ENCODE measurements at regions not wholly inside any gene's neighbourhood (a gene's known extent, or its start where the extent isn't known, plus 50 kb on each side); places are given as distances from the start of the nearest gene placed in this dataset.

GRCh38 chr7:3103614-3104398 lies 60.1 kb upstream of the CARD11 start:
- Histone ChIP-seq H3K27ac (no peak overlapping the region), H2AFZ (no peak overlapping the region), H3K4me3 (no peak overlapping the region), H4K20me1 (ENCODE audit: insufficient read depth, poor library complexity, severe bottlenecking) (no peaks in the 10 kb centered on the region), H3K36me3 (replicated peaks; ENCODE audit: insufficient read depth, low read depth) (no peaks in the 10 kb centered on the region), H3K79me2 (no peaks in the 10 kb centered on the region), H3K4me2 (no peak overlapping the region), H3K9me2 (replicated peaks; ENCODE audit: insufficient read depth) (no peaks in the 10 kb centered on the region), H3K4me1 (ENCODE audit: insufficient read depth) (no peaks in the 10 kb centered on the region), H3K9me3 (ENCODE audit: low read depth) (no peaks in the 10 kb centered on the region), H3K27me3 (no peaks in the 10 kb centered on the region)
- WGBS (ENCODE audit: low lambda C conversion rate, missing lambda C conversion rate), result 95% methylated on average over 12 of the region's 12 CpGs
- TF ChIP-seq EZH2phosphoT487 (IDR thresholded peaks at IDR 0.05; ENCODE audit: low read depth, severe bottlenecking, unreplicated experiment) (no peak), CTCF (IDR thresholded peaks at IDR 0.05; ENCODE audit: poor library complexity) (no peak), EZH2 (IDR thresholded peaks at IDR 0.05; ENCODE audit: borderline replicate concordance) (no peak)
- no peak for DNase-seq (ENCODE audit: low spot score)

GRCh38 chr7:3105856-3106255 lies 62.2 kb upstream of the CARD11 start:
- Histone ChIP-seq H3K9me3 (ENCODE audit: low read depth) (no peaks in the 10 kb centered on the region), H3K27me3 (no peaks in the 10 kb centered on the region), H3K9me2 (replicated peaks; ENCODE audit: insufficient read depth) (no peaks in the 10 kb centered on the region), H2AFZ (no peak overlapping the region), H3K4me1 (ENCODE audit: insufficient read depth) (no peaks in the 10 kb centered on the region), H3K4me2 (no peak overlapping the region), H3K36me3 (replicated peaks; ENCODE audit: insufficient read depth, low read depth) (no peaks in the 10 kb centered on the region), H4K20me1 (ENCODE audit: insufficient read depth, poor library complexity, severe bottlenecking) (no peaks in the 10 kb centered on the region), H3K4me3 (no peak overlapping the region), H3K79me2 (no peaks in the 10 kb centered on the region), H3K27ac (no peak overlapping the region)
- TF ChIP-seq EZH2phosphoT487 (IDR thresholded peaks at IDR 0.05; ENCODE audit: low read depth, severe bottlenecking, unreplicated experiment), result no peak
- no peak for TF ChIP-seq EZH2 (IDR thresholded peaks at IDR 0.05; ENCODE audit: borderline replicate concordance)
- no peak for TF ChIP-seq CTCF (IDR thresholded peaks at IDR 0.05; ENCODE audit: poor library complexity)
- no peak for DNase-seq (ENCODE audit: low spot score)

- no peak for TF ChIP-seq CTCF (IDR thresholded peaks at IDR 0.05; ENCODE audit: poor library complexity)
- no peak for TF ChIP-seq EZH2 (IDR thresholded peaks at IDR 0.05; ENCODE audit: borderline replicate concordance)
- TF ChIP-seq EZH2phosphoT487 (IDR thresholded peaks at IDR 0.05; ENCODE audit: low read depth, severe bottlenecking, unreplicated experiment), result no peak
- no peak overlapping the region for H3K4me3 ChIP-seq
- no peaks in the 10 kb centered on the region for H3K9me2 ChIP-seq (replicated peaks; ENCODE audit: insufficient read depth)
- no peak for DNase-seq (ENCODE audit: low spot score)
- H4K20me1 ChIP-seq (ENCODE audit: insufficient read depth, poor library complexity, severe bottlenecking), result no peaks in the 10 kb centered on the region
- WGBS (ENCODE audit: low lambda C conversion rate, missing lambda C conversion rate), result 76% methylated on average over 2 of the region's 2 CpGs
- H3K4me2 ChIP-seq, result no peak overlapping the region
- H3K4me1 ChIP-seq (ENCODE audit: insufficient read depth), result no peaks in the 10 kb centered on the region
- no peak overlapping the region for H3K27ac ChIP-seq
- no peaks in the 10 kb centered on the region for H3K9me3 ChIP-seq (ENCODE audit: low read depth)
- no peak overlapping the region for H2AFZ ChIP-seq
- H3K79me2 ChIP-seq, result no peaks in the 10 kb centered on the region
- H3K36me3 ChIP-seq (replicated peaks; ENCODE audit: insufficient read depth, low read depth), result no peaks in the 10 kb centered on the region
- no peaks in the 10 kb centered on the region for H3K27me3 ChIP-seq
Measured at GRCh38 chr7:3106361-3106826, 62.7 kb upstream of the CARD11 start.
